GM18951 (cell line): ENCODE measurements at regions not wholly inside any gene's neighbourhood (a gene's known extent, or its start where the extent isn't known, plus 50 kb on each side); places are given as distances from the start of the nearest gene placed in this dataset.
"Not testable (repeated sequence)": the region's sequence is repeated elsewhere in the genome, so short reads cannot be mapped to it uniquely, and the experiment has no call there.

Experiments used
- POLR2A ChIP-seq: IDR thresholded peaks from 4 replicates; pipeline ENCODE4 v1.6.1; 2011; ENCODE audit warnings: mild to moderate bottlenecking; ENCODE audit not compliant: insufficient read length, insufficient read depth; ENCODE audit errors: extremely low read depth
- in situ Hi-C: fragments of 300-500 bp; cut with MboI; formaldehyde crosslinking; loops from one replicate; pipeline ENCODE4 v1.12.0; 2022; ENCODE audit warnings: low sequenced_read_pairs, mixed read lengths, inconsistent platforms; ENCODE audit not compliant: unreplicated experiment

DNA sequence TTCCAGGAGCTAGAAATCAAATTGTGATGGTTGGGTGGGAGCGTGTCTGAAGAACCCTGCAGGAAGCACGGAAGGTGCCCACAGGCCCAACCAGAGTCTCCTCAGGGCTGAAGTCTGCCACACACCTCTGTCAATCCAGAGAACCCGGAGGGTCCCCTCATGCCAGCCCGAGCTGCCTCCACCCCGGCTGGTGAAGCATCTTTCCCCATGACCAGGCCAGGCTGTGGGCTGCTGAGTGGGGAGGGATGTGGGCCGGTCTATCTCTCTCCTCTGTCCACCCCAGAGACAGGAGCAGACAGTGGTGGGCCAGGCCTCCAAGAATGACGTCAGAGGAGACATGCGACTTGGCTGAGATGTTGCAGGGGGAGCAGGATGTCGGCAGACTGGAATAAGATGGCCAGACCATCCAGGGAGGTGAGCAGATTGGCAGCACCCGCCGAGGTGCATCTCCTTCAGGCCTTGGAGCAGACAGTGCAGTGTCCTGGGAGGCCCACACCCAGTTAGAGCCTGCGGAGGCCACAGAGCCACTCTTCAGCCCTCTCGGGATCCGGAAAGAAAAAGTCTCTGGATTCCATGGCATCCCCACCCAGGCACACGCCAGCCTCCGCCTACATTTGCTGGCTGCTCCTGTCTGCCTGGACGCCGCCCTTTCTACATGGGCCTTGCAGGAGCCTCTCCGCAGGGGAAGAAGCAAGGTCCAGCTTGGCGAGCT lies 1524.9 kb downstream of the BRD1 start:
- in situ Hi-C loops = no loop called here
- TF ChIP-seq POLR2A = no peak

- in situ Hi-C loops = no loop called here
Observed at GRCh38 chr22:48301908-48302307, 1525.8 kb downstream of the BRD1 start.

GRCh38 chr22:48301421-48301820 lies 1526.3 kb downstream of the BRD1 start:
- no peak for TF ChIP-seq POLR2A
- in situ Hi-C loops = no loop called here

More at GRCh38 chr22:48301908-48302307, 1525.8 kb downstream of the BRD1 start:
- no peak for TF ChIP-seq POLR2A

DNA sequence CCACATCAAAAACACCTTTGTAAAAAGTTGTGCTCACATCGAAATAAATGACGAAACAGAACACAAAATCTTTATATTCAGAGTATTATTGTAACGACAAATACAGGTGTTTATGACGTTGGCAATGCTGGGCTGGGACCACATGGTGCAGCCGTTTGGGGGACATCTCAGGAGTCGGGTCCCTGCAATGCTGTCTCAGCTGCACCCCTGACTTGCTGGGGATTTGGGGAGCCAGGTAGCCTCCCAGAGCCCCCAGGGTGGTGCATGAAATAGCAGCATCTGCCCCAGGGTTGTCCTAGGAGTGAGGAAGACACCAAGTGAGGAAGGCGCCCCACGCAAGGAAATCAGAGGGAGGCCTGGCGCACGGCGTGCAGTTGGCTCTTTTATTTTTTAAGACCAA lies 1526.8 kb downstream of the BRD1 start:
- in situ Hi-C loops = no loop called here
- TF ChIP-seq POLR2A = no peak

GRCh38 chr22:48299801-48300200 lies 1527.9 kb downstream of the BRD1 start:
- no peak for TF ChIP-seq POLR2A
- in situ Hi-C loops = no loop called here

DNA sequence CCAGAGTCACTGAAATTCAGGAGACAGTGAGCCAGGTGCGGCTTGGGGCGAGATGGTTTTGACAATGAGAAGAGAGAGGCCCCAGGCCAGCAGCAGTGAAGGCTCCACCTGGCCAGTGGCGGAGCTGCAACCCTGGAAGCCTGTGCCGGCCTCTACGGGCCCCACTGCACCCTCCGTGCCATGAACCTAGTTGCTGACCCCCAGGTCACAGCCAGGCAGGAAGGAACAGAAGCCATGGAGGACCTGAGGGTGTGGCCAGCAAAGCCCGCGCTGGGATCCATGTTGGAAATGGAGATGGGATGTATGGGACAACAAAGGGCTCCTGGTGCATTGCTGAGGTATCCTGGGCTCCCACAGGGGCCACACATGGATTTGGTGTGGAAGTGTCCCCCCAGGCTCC lies 1528.5 kb downstream of the BRD1 start:
- TF ChIP-seq POLR2A = no peak

GRCh38 chr22:48297296-48297695 lies 1530.4 kb downstream of the BRD1 start:
- no peak for TF ChIP-seq POLR2A
- in situ Hi-C loops = no loop called here

More for the DNA sequence above, 1528.5 kb downstream of the BRD1 start:
- in situ Hi-C loops = no loop called here

- in situ Hi-C loops = not testable (repeated sequence)
Observed at GRCh38 chr22:48289954-48290353, 1527.5 kb downstream of the TBC1D22A start.

GRCh38 chr22:48288376-48288940 lies 1526.0 kb downstream of the TBC1D22A start:
- TF ChIP-seq POLR2A = no peak
- in situ Hi-C loops = no loop called here

DNA sequence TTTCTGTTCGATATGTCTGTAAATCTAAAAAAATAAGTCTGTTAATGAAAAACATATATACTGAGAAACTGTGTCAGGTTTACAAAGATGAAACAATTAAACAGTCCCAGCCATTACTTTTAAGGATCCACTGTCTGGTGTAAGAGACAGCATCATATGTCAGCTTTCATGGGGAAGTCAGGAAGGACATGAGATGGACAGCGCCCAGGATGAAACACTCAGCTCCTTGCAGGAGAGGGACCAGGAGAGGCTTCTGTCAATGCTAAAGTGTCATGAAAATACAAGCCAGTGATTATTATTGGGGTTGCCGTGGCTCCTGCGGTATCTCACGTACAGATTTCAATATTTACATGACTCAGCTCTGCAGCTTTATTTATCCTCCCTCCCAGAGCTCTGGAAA lies 1524.6 kb downstream of the TBC1D22A start:
- in situ Hi-C loops = no loop called here

DNA sequence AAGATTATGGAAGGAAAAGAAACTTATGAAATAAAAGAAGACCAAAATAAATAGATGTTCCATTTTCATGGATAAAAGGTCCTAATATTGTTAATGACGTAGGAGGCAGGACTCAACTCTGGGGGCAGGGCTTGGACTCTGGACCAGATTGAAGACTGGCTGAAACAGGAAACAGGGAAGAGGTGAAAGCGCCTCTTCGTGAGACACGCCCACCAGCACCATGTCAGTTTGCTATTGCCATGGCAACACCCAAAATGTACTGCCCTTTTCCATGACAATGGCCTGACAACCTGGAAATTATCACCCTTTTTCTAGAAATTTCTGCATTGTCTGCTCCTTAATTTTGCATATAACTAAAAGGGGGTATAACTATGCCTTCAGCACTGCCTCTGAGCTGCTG lies 1522.2 kb downstream of the TBC1D22A start:
- in situ Hi-C loops = no loop called here
- TF ChIP-seq POLR2A = no peak

More for the DNA sequence above, 1524.6 kb downstream of the TBC1D22A start:
- no peak for TF ChIP-seq POLR2A

DNA sequence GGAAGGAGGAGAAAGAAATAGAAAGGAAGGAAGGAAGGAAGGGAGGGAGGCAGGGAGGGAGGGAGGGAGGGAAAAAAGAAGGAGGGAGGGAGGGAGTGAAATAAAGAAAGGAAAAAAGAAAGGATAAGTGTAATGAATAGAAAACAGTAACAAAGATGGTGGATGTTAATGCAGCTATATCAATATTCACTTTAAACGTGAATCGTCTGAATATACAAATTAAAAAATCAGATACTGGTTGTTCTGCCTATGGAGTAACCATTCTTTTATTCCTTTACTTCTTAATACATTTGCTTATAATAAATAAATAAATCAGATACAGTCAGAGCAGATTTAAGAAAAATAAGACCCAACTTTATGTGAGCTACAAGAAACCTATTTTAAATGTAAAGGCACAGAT lies 1520.4 kb downstream of the TBC1D22A start:
- TF ChIP-seq POLR2A = no peak

DNA sequence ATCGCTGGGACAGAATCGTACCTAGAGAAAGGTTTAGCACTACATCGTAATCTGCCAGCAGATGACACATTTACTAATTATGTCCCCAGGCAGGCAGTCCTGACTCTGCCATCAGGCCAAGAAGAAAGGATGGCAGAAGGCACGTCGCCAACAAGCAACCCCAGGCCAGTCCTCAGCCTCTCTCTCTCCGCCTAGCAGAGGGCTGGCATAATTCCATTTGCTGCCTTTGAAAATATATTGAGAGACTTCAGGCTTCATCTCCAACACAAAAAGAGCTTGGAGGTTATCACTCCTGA lies 1517.0 kb downstream of the TBC1D22A start:
- no peak for TF ChIP-seq POLR2A

More for the DNA sequence above, 1520.4 kb downstream of the TBC1D22A start:
- in situ Hi-C loops = no loop called here

GRCh38 chr22:48278620-48279460 lies 1516.4 kb downstream of the TBC1D22A start:
- in situ Hi-C loops = no loop called here

More for the DNA sequence above, 1517.0 kb downstream of the TBC1D22A start:
- in situ Hi-C loops = no loop called here

More at GRCh38 chr22:48278620-48279460, 1516.4 kb downstream of the TBC1D22A start:
- TF ChIP-seq POLR2A = no peak
